Fibroblast of pulmonary artery (primary cell): ENCODE measurements at regions not wholly inside any gene's neighbourhood (a gene's known extent, or its start where the extent isn't known, plus 50 kb on each side); places are given as distances from the start of the nearest gene placed in this dataset.

Source experiments
- DNase-seq: peaks from one replicate; pipeline ENCODE4 v3.0.0-alpha.2; 2010; ENCODE audit warnings: low read depth
- H3K4me3 ChIP-seq: replicated peaks from 2 replicates; pipeline ENCODE4 v1.5.1; 2011; ENCODE audit warnings: low read depth, mild to moderate bottlenecking, control low read depth, low read length, moderate library complexity
- CTCF ChIP-seq: IDR thresholded peaks from 2 replicates; pipeline ENCODE4 v1.5.1; 2011; ENCODE audit warnings: mild to moderate bottlenecking, control low read depth, low read length, inconsistent platforms; ENCODE audit errors: missing control alignments

- no peak for TF ChIP-seq CTCF
Measured at GRCh38 chr5:54361691-54362411, 51.5 kb upstream of the ARL15 start.

GRCh38 chr5:54360925-54361662 is 50.7 kb upstream of the ARL15 start:
- DNase-seq = no peak
- no peak for TF ChIP-seq CTCF
- H3K4me3 ChIP-seq = no peak overlapping the region

More at GRCh38 chr5:54361691-54362411, 51.5 kb upstream of the ARL15 start:
- H3K4me3 ChIP-seq = no peak overlapping the region
- DNase-seq = peak; percentile 30
